Nephron (organoid): ENCODE measurements at regions not wholly inside any gene's neighbourhood (a gene's known extent, or its start where the extent isn't known, plus 50 kb on each side); places are given as distances from the start of the nearest gene placed in this dataset.

ENCODE experiments used
- H3K27ac Mint-ChIP-seq, 3 experiments: 2 replicates each; pipeline ENCODE4 v1.8.0; 2020; ENCODE audit warnings: mixed read lengths in 3 of 3, mild to moderate bottlenecking in 2 of 3, moderate library complexity in 1 of 3
- H3K27me3 Mint-ChIP-seq: 2 replicates; pipeline ENCODE4 v1.8.0; 2021; ENCODE audit warnings: low read depth, mild to moderate bottlenecking, moderate library complexity, mixed read lengths
- H3K36me3 Mint-ChIP-seq: 2 replicates; pipeline ENCODE4 v1.8.0; 2020; ENCODE audit warnings: low read depth, mixed read lengths
- H3K4me1 Mint-ChIP-seq: 2 replicates; pipeline ENCODE4 v1.8.0; 2020; ENCODE audit warnings: mixed read lengths
- H3K4me3 Mint-ChIP-seq, 3 experiments: 2 replicates each; pipeline ENCODE4 v1.8.0; 2020; ENCODE audit warnings: mild to moderate bottlenecking in 3 of 3, mixed read lengths in 3 of 3, moderate library complexity in 2 of 3
- H3K9me3 Mint-ChIP-seq: 2 replicates; pipeline ENCODE4 v1.8.0; 2020; ENCODE audit warnings: mixed read lengths
- CTCF ChIP-seq, 3 experiments: fragments of 200-600 bp; sonication (generic); IDR thresholded peaks; one replicate each; pipeline ENCODE4 v1.5.0; 2021; ENCODE audit warnings: antibody characterized with exemption in 3 of 3; ENCODE audit not compliant: unreplicated experiment in 3 of 3

DNA sequence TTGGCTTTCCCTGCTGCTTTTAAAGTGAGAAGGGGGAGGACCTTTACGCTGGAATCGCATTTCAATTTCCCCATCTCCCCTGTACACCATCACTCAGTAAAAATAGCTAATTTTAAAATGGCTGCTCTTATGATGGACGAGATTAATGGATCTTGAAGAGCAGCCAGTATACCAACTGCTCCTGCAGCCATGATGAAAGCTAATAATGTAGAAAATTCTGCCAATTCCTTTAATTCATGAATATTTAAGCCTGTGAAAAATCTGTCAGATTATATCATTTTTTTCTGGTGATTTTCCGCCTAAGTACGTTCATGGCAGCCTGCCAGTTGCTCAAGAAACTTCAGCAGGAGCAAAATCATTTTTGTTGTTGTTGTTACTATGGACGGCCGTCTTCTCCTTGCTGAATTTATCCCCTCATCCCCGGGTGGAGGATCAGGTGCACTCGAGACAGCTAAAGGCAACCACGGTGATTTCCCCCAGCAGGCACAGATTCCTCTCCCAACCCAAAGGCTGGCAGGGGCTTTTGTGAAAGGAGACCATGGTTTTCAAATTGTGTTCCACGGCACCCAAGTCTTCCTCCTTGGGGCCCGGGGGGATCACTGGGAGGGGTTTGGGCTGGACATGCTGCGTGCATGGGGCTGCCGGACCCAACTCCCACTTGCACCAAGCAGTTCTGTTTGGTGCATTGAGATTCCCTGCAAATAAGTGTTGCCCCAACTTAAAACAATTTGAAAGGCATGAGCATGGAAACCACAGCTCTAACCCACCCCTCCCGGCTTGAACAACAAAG is 289.6 kb downstream of the UACA start:
- Mint-ChIP-seq H3K27me3 (peaks cover 84% of the 10 kb centered on the region), H3K36me3 (peaks cover 2% of the 10 kb centered on the region), H3K27ac (peak overlapping the region in 2 of 3 experiments; percentile 63 to 81), H3K4me1 (peaks cover 53% of the 10 kb centered on the region), H3K4me3 (peak overlapping the region in 1 of 3 experiments; percentile 11), H3K9me3 (peaks cover 1% of the 10 kb centered on the region)
- TF ChIP-seq CTCF (IDR thresholded peaks at IDR 0.05; ENCODE audit: unreplicated experiment in 3 of 3) = no peak

DNA sequence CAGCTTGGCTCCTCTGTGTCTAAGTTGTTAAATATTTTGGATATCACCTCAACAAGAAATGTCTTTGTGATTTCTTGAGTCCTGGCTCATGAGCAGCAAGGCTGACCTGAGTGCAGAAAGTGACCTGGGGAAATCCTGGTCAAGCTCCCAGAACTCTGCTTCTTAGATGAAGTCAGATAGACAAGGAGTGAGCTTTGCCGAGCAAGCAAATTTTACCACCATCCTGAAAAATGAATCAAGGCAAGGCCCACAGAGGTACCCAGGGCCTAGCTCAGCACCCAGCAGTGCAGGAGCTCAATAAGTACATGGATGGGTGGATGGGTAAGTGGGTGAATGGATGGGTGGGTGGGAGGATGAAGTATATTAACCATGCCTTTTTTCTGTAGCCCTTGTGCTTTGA is 291.8 kb downstream of the UACA start:
- H3K36me3 Mint-ChIP-seq = no peaks in the 10 kb centered on the region
- peaks cover 53% of the 10 kb centered on the region for H3K4me1 Mint-ChIP-seq
- no peaks in the 10 kb centered on the region for H3K9me3 Mint-ChIP-seq
- no peak overlapping the region for H3K4me3 Mint-ChIP-seq
- no peak overlapping the region for H3K27ac Mint-ChIP-seq
- H3K27me3 Mint-ChIP-seq = peaks cover 86% of the 10 kb centered on the region
- no peak for TF ChIP-seq CTCF (IDR thresholded peaks at IDR 0.05; ENCODE audit: unreplicated experiment in 3 of 3)

DNA sequence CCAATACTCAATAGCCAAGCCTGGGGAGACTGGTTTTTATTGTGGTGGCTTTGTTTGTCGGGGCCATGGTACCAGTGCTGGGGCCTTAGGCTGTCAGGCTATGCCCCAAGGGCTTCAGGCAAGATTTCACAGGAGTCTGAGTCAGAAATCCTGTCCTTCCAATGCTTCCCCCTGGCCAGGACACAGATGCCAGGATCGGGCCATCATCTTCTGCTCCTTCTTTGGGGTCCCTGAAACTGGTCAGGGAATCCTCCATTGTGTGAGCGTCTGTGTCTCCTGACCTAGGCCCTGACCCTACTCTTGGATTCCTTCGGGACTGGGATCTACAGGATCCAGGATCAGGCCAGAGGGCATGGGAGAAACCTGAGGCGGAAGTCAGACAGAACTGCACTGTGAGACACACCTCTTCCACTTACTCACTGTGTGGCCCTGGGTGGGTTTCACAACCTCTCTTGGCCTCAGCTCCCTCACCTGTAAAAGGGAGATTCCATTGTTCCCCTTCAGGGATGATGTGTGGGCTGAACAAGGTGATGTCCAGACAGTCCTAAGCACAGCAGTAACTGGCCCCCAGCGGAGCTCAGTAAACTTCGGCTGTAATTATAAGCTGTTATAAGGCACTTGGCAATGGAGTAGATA is 292.7 kb downstream of the UACA start:
- H3K27me3 Mint-ChIP-seq = peaks cover 81% of the 10 kb centered on the region
- no peaks in the 10 kb centered on the region for H3K9me3 Mint-ChIP-seq
- peaks cover 50% of the 10 kb centered on the region for H3K4me1 Mint-ChIP-seq
- no peak overlapping the region for H3K4me3 Mint-ChIP-seq
- no peak overlapping the region for H3K27ac Mint-ChIP-seq
- no peaks in the 10 kb centered on the region for H3K36me3 Mint-ChIP-seq
- TF ChIP-seq CTCF (IDR thresholded peaks at IDR 0.05; ENCODE audit: unreplicated experiment in 3 of 3) = no peak

DNA sequence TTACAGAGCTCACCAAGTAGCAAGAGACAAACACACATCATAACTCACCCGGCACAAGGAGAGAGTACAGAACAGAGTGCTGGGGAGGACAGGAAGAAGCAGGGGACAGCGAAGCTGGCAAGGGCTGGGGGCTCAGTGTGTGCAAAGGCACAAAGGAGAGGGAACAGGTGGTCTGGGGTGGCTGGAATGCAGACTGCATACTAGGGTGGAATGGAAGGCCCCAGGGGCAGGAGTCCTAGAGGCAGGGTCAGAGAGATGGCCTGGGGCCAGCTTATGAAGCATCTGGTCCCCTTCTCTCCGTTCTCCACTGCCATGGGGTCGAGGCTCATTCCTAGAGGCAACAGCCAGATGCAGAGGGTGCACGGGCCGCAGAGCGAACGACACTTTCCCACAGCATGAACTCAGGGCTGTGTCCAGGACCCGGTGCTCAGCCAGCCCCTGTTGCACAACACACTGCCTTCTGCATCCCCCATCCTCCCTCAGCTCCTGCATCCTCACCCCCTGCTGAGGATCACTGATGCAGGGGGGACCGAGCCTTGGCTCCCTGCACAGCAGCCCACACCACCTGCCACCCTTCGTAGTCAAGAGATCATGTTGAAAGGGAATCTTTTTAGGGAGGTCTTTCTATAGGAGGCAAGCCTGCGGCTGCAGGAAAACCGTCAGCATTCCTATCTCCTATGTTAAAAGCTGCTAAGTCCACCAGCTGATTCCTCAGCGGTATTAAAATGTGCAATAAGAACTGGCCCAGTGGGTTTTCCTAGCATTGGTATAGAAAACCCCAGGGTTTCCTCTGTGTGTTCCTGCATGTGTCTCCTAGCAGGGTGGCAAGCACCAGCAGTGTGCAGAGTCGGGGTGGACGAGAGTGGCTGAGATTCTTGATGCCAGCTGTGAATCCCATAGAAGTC is 293.5 kb downstream of the UACA start:
- Mint-ChIP-seq H3K4me1 (peaks cover 42% of the 10 kb centered on the region), H3K36me3 (no peaks in the 10 kb centered on the region), H3K9me3 (no peaks in the 10 kb centered on the region), H3K4me3 (no peak overlapping the region), H3K27me3 (peaks cover 85% of the 10 kb centered on the region), H3K27ac (no peak overlapping the region)
- TF ChIP-seq CTCF (IDR thresholded peaks at IDR 0.05; ENCODE audit: unreplicated experiment in 3 of 3) = no peak

- TF ChIP-seq CTCF (IDR thresholded peaks at IDR 0.05; ENCODE audit: unreplicated experiment in 3 of 3) = no peak
- Mint-ChIP-seq H3K36me3 (no peaks in the 10 kb centered on the region), H3K4me1 (peaks cover 35% of the 10 kb centered on the region), H3K9me3 (no peaks in the 10 kb centered on the region), H3K27ac (no peak overlapping the region), H3K27me3 (peaks cover 87% of the 10 kb centered on the region), H3K4me3 (no peak overlapping the region)
Observed at GRCh38 chr15:70469182-70469581, 294.2 kb downstream of the UACA start.
